ENCODE measurements at regions not wholly inside any gene's neighbourhood (a gene's known extent, or its start where the extent isn't known, plus 50 kb on each side); places are given as distances from the start of the nearest gene placed in this dataset.

DNA sequence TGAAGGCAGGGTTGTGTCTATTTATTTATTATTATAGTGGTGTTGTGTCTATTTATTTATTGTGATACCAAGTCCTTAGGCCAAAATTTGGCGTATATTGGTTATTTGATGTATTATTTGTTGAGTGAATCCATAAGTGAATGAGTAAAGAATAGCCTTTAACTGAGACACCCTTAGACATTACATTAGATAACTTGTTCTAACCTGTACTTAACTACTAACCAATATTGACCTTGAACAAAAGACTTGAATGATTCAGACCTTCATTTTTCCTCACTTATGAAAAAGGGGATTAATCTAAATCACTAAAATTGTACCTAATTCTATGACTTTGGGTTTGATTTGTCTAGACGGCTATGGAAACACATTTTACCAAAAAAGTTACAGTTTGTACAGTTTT is 370.5 kb downstream of the JRKL start:
- Histone ChIP-seq H3K27me3 (ENCODE audit: control insufficient read depth in 3 of 3, insufficient read depth in 3 of 3, low read length in 3 of 3) (no peaks in the 10 kb centered on the region), H3K4me3 (ENCODE audit: low read depth in 1 of 3, low read length in 3 of 3) (no peak overlapping the region), H3K27ac (ENCODE audit: low read depth in 1 of 3, low read length in 2 of 3) (no peak overlapping the region), H3K9me3 (ENCODE audit: control insufficient read depth in 2 of 2, insufficient read depth in 1 of 2, low read depth in 1 of 2, low read length in 1 of 2) (no peaks in the 10 kb centered on the region), H3K4me1 (ENCODE audit: control insufficient read depth in 3 of 3, insufficient read depth in 2 of 3, low read depth in 1 of 3, low read length in 2 of 3) (no peaks in the 10 kb centered on the region), H3K36me3 (ENCODE audit: control insufficient read depth in 3 of 3, insufficient read depth in 2 of 3, low read depth in 1 of 3, low read length in 3 of 3) (no peaks in the 10 kb centered on the region)
- FAIRE-seq = no peak
- DNase-seq = no peak
- 82 to 90% (median 84%) methylated on average over 2 of the region's 2 CpGs for WGBS, 3 donors

DNA sequence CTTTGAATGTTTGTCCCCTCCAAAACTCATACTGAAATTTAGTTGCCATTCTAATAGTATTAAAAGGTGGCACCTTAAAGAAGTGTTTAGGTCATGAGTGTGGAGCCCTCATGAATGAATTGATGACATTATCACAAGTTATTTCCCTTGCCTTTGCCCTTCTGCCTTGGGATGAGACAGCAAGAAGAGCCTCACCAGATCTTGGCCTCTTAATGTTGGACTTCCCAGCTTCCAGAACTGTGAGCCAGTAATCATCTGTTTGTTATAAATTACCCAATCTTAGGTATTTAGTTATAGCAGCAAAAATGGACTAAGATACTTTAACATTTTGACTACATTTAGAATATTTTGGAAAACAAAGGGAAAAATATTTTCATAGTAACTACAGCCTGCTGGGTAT is 371.0 kb downstream of the JRKL start:
- Histone ChIP-seq H3K4me3 (ENCODE audit: low read depth in 1 of 3, low read length in 3 of 3) (no peak overlapping the region), H3K36me3 (ENCODE audit: control insufficient read depth in 3 of 3, insufficient read depth in 2 of 3, low read depth in 1 of 3, low read length in 3 of 3) (no peaks in the 10 kb centered on the region), H3K4me1 (ENCODE audit: control insufficient read depth in 3 of 3, insufficient read depth in 2 of 3, low read depth in 1 of 3, low read length in 2 of 3) (no peaks in the 10 kb centered on the region), H3K27me3 (ENCODE audit: control insufficient read depth in 3 of 3, insufficient read depth in 3 of 3, low read length in 3 of 3) (no peaks in the 10 kb centered on the region), H3K27ac (ENCODE audit: low read depth in 1 of 3, low read length in 2 of 3) (no peak overlapping the region), H3K9me3 (ENCODE audit: control insufficient read depth in 2 of 2, insufficient read depth in 1 of 2, low read depth in 1 of 2, low read length in 1 of 2) (no peaks in the 10 kb centered on the region)
- DNase-seq (no peak), FAIRE-seq (no peak)

- no peaks in the 10 kb centered on the region for H3K9me3 ChIP-seq (ENCODE audit: control insufficient read depth in 2 of 2, insufficient read depth in 1 of 2, low read depth in 1 of 2, low read length in 1 of 2)
- no peak overlapping the region for H3K4me3 ChIP-seq (ENCODE audit: low read depth in 1 of 3, low read length in 3 of 3)
- FAIRE-seq (no peak), DNase-seq (no peak)
- H3K36me3 ChIP-seq (ENCODE audit: control insufficient read depth in 3 of 3, insufficient read depth in 2 of 3, low read depth in 1 of 3, low read length in 3 of 3) = no peaks in the 10 kb centered on the region
- H3K4me1 ChIP-seq (ENCODE audit: control insufficient read depth in 3 of 3, insufficient read depth in 2 of 3, low read depth in 1 of 3, low read length in 2 of 3) = no peaks in the 10 kb centered on the region
- H3K27ac ChIP-seq (ENCODE audit: low read depth in 1 of 3, low read length in 2 of 3) = no peak overlapping the region
- H3K27me3 ChIP-seq (ENCODE audit: control insufficient read depth in 3 of 3, insufficient read depth in 3 of 3, low read length in 3 of 3) = no peaks in the 10 kb centered on the region
- WGBS, 3 donors = 59 to 82% (median 82%) methylated on average over 1 of the region's 1 CpG
These were observed 371.6 kb downstream of the JRKL start for GRCh38 chr11:96761451-96761850.

DNA sequence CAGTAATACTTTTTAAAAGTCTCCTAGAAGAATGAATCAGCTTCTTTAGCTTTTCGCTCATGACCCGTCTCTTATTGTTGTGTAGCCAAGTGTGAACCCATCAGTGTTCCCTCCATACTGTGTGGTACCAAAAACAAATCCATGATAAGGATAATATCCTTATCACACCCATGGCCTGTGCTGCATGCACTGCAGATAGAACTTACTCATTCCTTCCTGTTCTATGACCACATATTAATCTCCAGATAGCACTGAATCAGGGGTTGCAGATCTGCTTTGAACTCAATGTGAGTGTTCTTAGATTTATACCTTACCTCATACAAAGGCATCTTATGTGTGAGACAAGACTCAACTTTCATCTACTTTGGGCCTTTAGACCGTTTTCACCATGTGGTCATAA is 373.4 kb downstream of the JRKL start:
- Histone ChIP-seq H3K27me3 (ENCODE audit: control insufficient read depth in 3 of 3, insufficient read depth in 3 of 3, low read length in 3 of 3) (no peaks in the 10 kb centered on the region), H3K4me1 (ENCODE audit: control insufficient read depth in 3 of 3, insufficient read depth in 2 of 3, low read depth in 1 of 3, low read length in 2 of 3) (no peaks in the 10 kb centered on the region), H3K36me3 (ENCODE audit: control insufficient read depth in 3 of 3, insufficient read depth in 2 of 3, low read depth in 1 of 3, low read length in 3 of 3) (no peaks in the 10 kb centered on the region), H3K4me3 (ENCODE audit: low read depth in 1 of 3, low read length in 3 of 3) (no peak overlapping the region), H3K9me3 (ENCODE audit: control insufficient read depth in 2 of 2, insufficient read depth in 1 of 2, low read depth in 1 of 2, low read length in 1 of 2) (no peaks in the 10 kb centered on the region), H3K27ac (ENCODE audit: low read depth in 1 of 3, low read length in 2 of 3) (no peak overlapping the region)
- DNase-seq (no peak), FAIRE-seq (no peak)
- 67 to 78% (median 73%) methylated on average over 3 of the region's 3 CpGs for WGBS, 3 donors

DNA sequence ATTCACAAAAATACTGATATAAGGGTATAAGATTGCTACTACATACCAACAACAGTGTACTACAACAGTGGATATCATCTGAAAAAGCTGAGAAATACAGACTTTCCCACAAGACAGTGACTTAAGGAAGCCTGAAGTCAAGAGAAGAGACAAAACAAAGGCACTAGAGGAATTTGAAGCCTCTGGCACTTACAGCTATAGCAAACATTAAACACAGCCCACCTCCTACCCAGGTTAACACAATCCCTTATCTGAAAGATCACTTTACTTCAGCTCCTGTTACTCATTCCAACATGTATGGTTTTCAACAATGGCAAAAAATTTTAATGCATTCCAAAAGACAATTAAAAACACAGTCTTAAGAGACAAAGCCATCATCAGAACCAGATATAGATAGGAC is 388.5 kb downstream of the JRKL start:
- no peak overlapping the region for H3K27ac ChIP-seq (ENCODE audit: low read depth in 1 of 3, low read length in 2 of 3)
- no peaks in the 10 kb centered on the region for H3K36me3 ChIP-seq (ENCODE audit: control insufficient read depth in 3 of 3, insufficient read depth in 2 of 3, low read depth in 1 of 3, low read length in 3 of 3)
- H3K27me3 ChIP-seq (ENCODE audit: control insufficient read depth in 3 of 3, insufficient read depth in 3 of 3, low read length in 3 of 3) = no peaks in the 10 kb centered on the region
- no peaks in the 10 kb centered on the region for H3K4me1 ChIP-seq (ENCODE audit: control insufficient read depth in 3 of 3, insufficient read depth in 2 of 3, low read depth in 1 of 3, low read length in 2 of 3)
- FAIRE-seq (no peak), DNase-seq (no peak)
- no peaks in the 10 kb centered on the region for H3K9me3 ChIP-seq (ENCODE audit: control insufficient read depth in 2 of 2, insufficient read depth in 1 of 2, low read depth in 1 of 2, low read length in 1 of 2)
- no peak overlapping the region for H3K4me3 ChIP-seq (ENCODE audit: low read depth in 1 of 3, low read length in 3 of 3)

DNA sequence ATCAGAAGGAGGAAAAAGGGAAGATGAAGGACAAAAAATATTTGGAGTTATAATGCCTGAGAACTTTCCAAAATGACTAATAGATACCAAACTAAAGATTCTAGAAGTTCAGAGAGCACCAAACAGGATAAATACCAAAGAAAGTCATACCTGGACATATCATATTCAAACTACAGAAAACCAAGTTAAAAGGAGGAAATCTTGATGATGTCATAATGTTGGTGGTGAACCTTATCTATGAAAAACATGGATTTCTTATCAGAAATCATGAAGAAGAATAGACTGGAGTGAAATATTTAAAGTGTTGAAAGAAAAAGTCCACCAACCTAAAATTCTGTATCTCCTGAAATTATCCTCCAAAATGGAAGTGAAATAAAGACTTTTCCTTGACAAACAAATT is 389.2 kb downstream of the JRKL start:
- Histone ChIP-seq H3K4me1 (ENCODE audit: control insufficient read depth in 3 of 3, insufficient read depth in 2 of 3, low read depth in 1 of 3, low read length in 2 of 3) (no peaks in the 10 kb centered on the region), H3K36me3 (ENCODE audit: control insufficient read depth in 3 of 3, insufficient read depth in 2 of 3, low read depth in 1 of 3, low read length in 3 of 3) (no peaks in the 10 kb centered on the region), H3K27ac (ENCODE audit: low read depth in 1 of 3, low read length in 2 of 3) (no peak overlapping the region), H3K9me3 (ENCODE audit: control insufficient read depth in 2 of 2, insufficient read depth in 1 of 2, low read depth in 1 of 2, low read length in 1 of 2) (no peaks in the 10 kb centered on the region), H3K27me3 (ENCODE audit: control insufficient read depth in 3 of 3, insufficient read depth in 3 of 3, low read length in 3 of 3) (no peaks in the 10 kb centered on the region), H3K4me3 (ENCODE audit: low read depth in 1 of 3, low read length in 3 of 3) (no peak overlapping the region)
- FAIRE-seq (no peak), DNase-seq (no peak)

DNA sequence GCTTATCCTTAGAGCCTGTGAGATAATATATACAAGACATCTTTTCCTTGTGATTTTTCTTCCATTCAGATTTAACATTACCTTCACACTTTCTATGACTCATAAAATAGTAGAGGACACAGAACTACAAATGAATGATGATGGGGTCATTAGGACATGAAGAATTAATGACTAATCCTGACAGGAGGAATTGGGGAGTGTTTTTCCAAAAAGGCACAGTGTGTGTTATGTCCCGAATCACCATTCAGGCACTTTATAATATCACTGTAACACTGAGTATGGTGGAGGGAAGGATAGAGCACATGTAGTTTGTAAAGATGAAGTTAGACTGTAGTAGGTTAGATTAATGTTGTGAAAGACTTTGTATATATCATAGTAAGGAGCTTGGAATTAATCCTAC is 391.3 kb downstream of the JRKL start:
- Histone ChIP-seq H3K36me3 (ENCODE audit: control insufficient read depth in 3 of 3, insufficient read depth in 2 of 3, low read depth in 1 of 3, low read length in 3 of 3) (no peaks in the 10 kb centered on the region), H3K4me1 (ENCODE audit: control insufficient read depth in 3 of 3, insufficient read depth in 2 of 3, low read depth in 1 of 3, low read length in 2 of 3) (no peaks in the 10 kb centered on the region), H3K27ac (ENCODE audit: low read depth in 1 of 3, low read length in 2 of 3) (no peak overlapping the region), H3K9me3 (ENCODE audit: control insufficient read depth in 2 of 2, insufficient read depth in 1 of 2, low read depth in 1 of 2, low read length in 1 of 2) (no peaks in the 10 kb centered on the region), H3K27me3 (ENCODE audit: control insufficient read depth in 3 of 3, insufficient read depth in 3 of 3, low read length in 3 of 3) (no peaks in the 10 kb centered on the region), H3K4me3 (ENCODE audit: low read depth in 1 of 3, low read length in 3 of 3) (no peak overlapping the region)
- FAIRE-seq (no peak), DNase-seq (no peak)
- 0 to 53% (median 20%) methylated on average over 1 of the region's 1 CpG for WGBS, 3 donors

GRCh38 chr11:96782632-96783031 is 392.8 kb downstream of the JRKL start:
- Histone ChIP-seq H3K36me3 (ENCODE audit: control insufficient read depth in 3 of 3, insufficient read depth in 2 of 3, low read depth in 1 of 3, low read length in 3 of 3) (no peaks in the 10 kb centered on the region), H3K27me3 (ENCODE audit: control insufficient read depth in 3 of 3, insufficient read depth in 3 of 3, low read length in 3 of 3) (no peaks in the 10 kb centered on the region), H3K4me1 (ENCODE audit: control insufficient read depth in 3 of 3, insufficient read depth in 2 of 3, low read depth in 1 of 3, low read length in 2 of 3) (no peaks in the 10 kb centered on the region), H3K9me3 (ENCODE audit: control insufficient read depth in 2 of 2, insufficient read depth in 1 of 2, low read depth in 1 of 2, low read length in 1 of 2) (no peaks in the 10 kb centered on the region), H3K4me3 (ENCODE audit: low read depth in 1 of 3, low read length in 3 of 3) (no peak overlapping the region), H3K27ac (ENCODE audit: low read depth in 1 of 3, low read length in 2 of 3) (no peak overlapping the region)
- DNase-seq = no peak
- 60 to 75% (median 64%) methylated on average over 2 of the region's 2 CpGs for WGBS, 3 donors
- no peak for FAIRE-seq

DNA sequence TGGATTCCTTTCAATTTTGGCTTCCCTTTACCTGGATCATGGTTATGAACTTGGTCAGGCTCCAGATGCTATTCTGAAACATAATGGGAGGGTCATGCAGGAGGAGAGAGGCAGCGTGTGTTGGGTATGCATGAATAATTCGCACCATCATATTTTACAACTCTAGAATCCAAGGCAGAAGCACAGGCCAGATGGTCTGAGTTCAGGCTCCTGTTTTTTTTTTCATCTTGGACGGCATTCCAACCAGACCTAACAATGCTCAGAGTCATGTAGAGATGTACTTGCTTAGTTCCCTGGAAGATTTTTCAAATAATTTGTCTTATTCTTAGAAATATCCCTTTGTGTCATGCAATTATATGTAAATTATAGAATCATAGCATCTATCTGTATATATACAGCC is 393.5 kb downstream of the JRKL start:
- no peaks in the 10 kb centered on the region for H3K4me1 ChIP-seq (ENCODE audit: control insufficient read depth in 3 of 3, insufficient read depth in 2 of 3, low read depth in 1 of 3, low read length in 2 of 3)
- H3K36me3 ChIP-seq (ENCODE audit: control insufficient read depth in 3 of 3, insufficient read depth in 2 of 3, low read depth in 1 of 3, low read length in 3 of 3) = no peaks in the 10 kb centered on the region
- WGBS, 3 donors = 79 to 83% (median 83%) methylated on average over 3 of the region's 3 CpGs
- FAIRE-seq (no peak), DNase-seq (no peak)
- no peak overlapping the region for H3K4me3 ChIP-seq (ENCODE audit: low read depth in 1 of 3, low read length in 3 of 3)
- no peak overlapping the region for H3K27ac ChIP-seq (ENCODE audit: low read depth in 1 of 3, low read length in 2 of 3)
- no peaks in the 10 kb centered on the region for H3K9me3 ChIP-seq (ENCODE audit: control insufficient read depth in 2 of 2, insufficient read depth in 1 of 2, low read depth in 1 of 2, low read length in 1 of 2)
- no peaks in the 10 kb centered on the region for H3K27me3 ChIP-seq (ENCODE audit: control insufficient read depth in 3 of 3, insufficient read depth in 3 of 3, low read length in 3 of 3)
